CD4-positive, alpha-beta T cell (primary cell): ENCODE measurements at regions not wholly inside any gene's neighbourhood (a gene's known extent, or its start where the extent isn't known, plus 50 kb on each side); places are given as distances from the start of the nearest gene placed in this dataset.

Experiments used
- ATAC-seq: fragments of 200-7000 bp; cut with Tn5 transposase; one replicate; pipeline ENCODE4 v1.10.0; 2022; ENCODE audit warnings: mild to moderate bottlenecking; ENCODE audit not compliant: poor library complexity
- CTCF ChIA-PET: fragments of 350-600 bp; sonication (Branson Sonifier 250); formaldehyde crosslinking; loops from one replicate; lab custom pipeline; 2021; ENCODE audit warnings: antibody characterized with exemption, inconsistent platforms; lab: Charles Lee
- POLR2A ChIA-PET: fragments of 350-600 bp; sonication (Branson Sonifier 250); formaldehyde crosslinking; loops from one replicate; lab custom pipeline; 2021; ENCODE audit warnings: antibody characterized with exemption, inconsistent platforms; lab: Charles Lee
- DNase-seq, 14 experiments: peaks; one replicate each; pipeline ENCODE4 v3.0.0-alpha.2; 2013 to 2020; ENCODE audit warnings: mixed read lengths in 2 of 14
- H3K27ac ChIP-seq, 2 donors: one replicate each; pipeline versions ENCODE4 v1.5.1 to v1.7.0; 2013; ENCODE audit warnings: low read length in 2 of 2, low read depth in 1 of 2, mild to moderate bottlenecking in 1 of 2
- H3K27me3 ChIP-seq, 2 experiments: 1 replicate in 1 of 2; 2 replicates in 1 of 2; pipeline versions ENCODE4 v1.6.1 to v1.7.0; 2013; ENCODE audit warnings: low read length in 2 of 2, control low read depth in 1 of 2, mild to moderate bottlenecking in 1 of 2, moderate library complexity in 1 of 2; ENCODE audit not compliant: insufficient read depth in 2 of 2, control insufficient read depth in 1 of 2
- H3K36me3 ChIP-seq: one replicate; pipeline ENCODE4 v1.6.1; 2013; ENCODE audit warnings: low read length, control low read depth; ENCODE audit not compliant: insufficient read depth
- H3K4me1 ChIP-seq: one replicate; pipeline ENCODE4 v1.6.1; 2013; ENCODE audit warnings: low read length, control low read depth; ENCODE audit not compliant: insufficient read depth
- H3K4me3 ChIP-seq: one replicate; pipeline ENCODE4 v1.5.1; 2013; ENCODE audit warnings: mild to moderate bottlenecking, low read length, moderate library complexity
- H3K9me3 ChIP-seq, 2 experiments: 1 replicate in 1 of 2; 2 replicates in 1 of 2; pipeline versions ENCODE4 v1.6.1 to v1.7.0; 2013; ENCODE audit warnings: low read length in 2 of 2, mild to moderate bottlenecking in 2 of 2, control low read depth in 1 of 2, moderate library complexity in 1 of 2; ENCODE audit not compliant: control insufficient read depth in 1 of 2, insufficient read depth in 1 of 2
- H3K27ac Mint-ChIP-seq: one replicate; pipeline ENCODE4 v1.8.0; 2020; ENCODE audit warnings: mixed read lengths
- H3K27me3 Mint-ChIP-seq: one replicate; pipeline ENCODE4 v1.8.0; 2021; ENCODE audit warnings: mixed read lengths
- H3K36me3 Mint-ChIP-seq: one replicate; pipeline ENCODE4 v1.8.0; 2021; ENCODE audit warnings: low read depth, mixed read lengths
- H3K4me1 Mint-ChIP-seq: one replicate; pipeline ENCODE4 v1.8.0; 2021; ENCODE audit warnings: low read depth, mixed read lengths
- H3K4me3 Mint-ChIP-seq: one replicate; pipeline ENCODE4 v1.8.0; 2020; ENCODE audit warnings: mild to moderate bottlenecking, mixed read lengths
- H3K9me3 Mint-ChIP-seq: one replicate; pipeline ENCODE4 v1.8.0; 2020; ENCODE audit warnings: mixed read lengths
- CTCF ChIP-seq: fragments of 200-600 bp; IDR thresholded peaks from one replicate; pipeline ENCODE4 v1.8.0; 2022; ENCODE audit warnings: antibody characterized with exemption, mild to moderate bottlenecking
- intact Hi-C, 2 experiments: fragments of 100-400 bp; cut with DNase I in 1 of 2; cut with micrococcal nuclease in 1 of 2; formaldehyde crosslinking; loops; one replicate each; pipeline versions ENCODE4 v1.15.1 to v1.9.0; 2023 to 2025; cut with DNase I, micrococcal nuclease

- Mint-ChIP-seq H3K9me3 (no peaks in the 10 kb centered on the region), H3K4me3 (no peak overlapping the region), H3K27me3 (no peaks in the 10 kb centered on the region), H3K4me1 (no peaks in the 10 kb centered on the region), H3K36me3 (no peaks in the 10 kb centered on the region), H3K27ac (no peak overlapping the region)
- ChIA-PET CTCF (no interaction called here), POLR2A (no interaction called here)
- peaks cover 5% of the 10 kb centered on the region for H3K4me1 ChIP-seq
- H3K4me3 ChIP-seq: no peak overlapping the region
- intact Hi-C loops: no loop called here
- no peak overlapping the region for H3K27ac ChIP-seq
- ATAC-seq (no peak), DNase-seq (no peak)
- no peaks in the 10 kb centered on the region for H3K36me3 ChIP-seq
- peaks cover 0 to 5% of the 10 kb centered on the region in 2 experiments for H3K9me3 ChIP-seq
- no peaks in the 10 kb centered on the region for H3K27me3 ChIP-seq
- no peak for TF ChIP-seq CTCF
Measured at GRCh38 chr1:201598396-201598795, 59.5 kb downstream of the NAV1 start.

GRCh38 chr1:201598973-201599372, 60.0 kb downstream of the NAV1 start:
- Mint-ChIP-seq H3K4me1 (no peaks in the 10 kb centered on the region), H3K9me3 (no peaks in the 10 kb centered on the region), H3K4me3 (no peak overlapping the region), H3K27me3 (no peaks in the 10 kb centered on the region), H3K36me3 (no peaks in the 10 kb centered on the region), H3K27ac (no peak overlapping the region)
- intact Hi-C loops: no loop called here
- H3K4me1 ChIP-seq: peaks cover 5% of the 10 kb centered on the region
- peaks cover 0 to 5% of the 10 kb centered on the region in 2 experiments for H3K9me3 ChIP-seq
- no peak overlapping the region for H3K4me3 ChIP-seq
- ChIA-PET POLR2A (no interaction called here), CTCF (no interaction called here)
- ATAC-seq (no peak), DNase-seq (no peak)
- H3K27me3 ChIP-seq: no peaks in the 10 kb centered on the region
- H3K27ac ChIP-seq: no peak overlapping the region
- TF ChIP-seq CTCF: no peak
- H3K36me3 ChIP-seq: no peaks in the 10 kb centered on the region

- ChIA-PET POLR2A (no interaction called here), CTCF (no interaction called here)
- Histone ChIP-seq H3K36me3 (no peaks in the 10 kb centered on the region), H3K27ac (no peak overlapping the region), H3K27me3 (no peaks in the 10 kb centered on the region), H3K9me3 (peaks cover 0 to 5% of the 10 kb centered on the region in 2 experiments), H3K4me1 (peaks cover 5% of the 10 kb centered on the region), H3K4me3 (no peak overlapping the region)
- ATAC-seq (no peak), DNase-seq (no peak)
- Mint-ChIP-seq H3K4me1 (no peaks in the 10 kb centered on the region), H3K27me3 (no peaks in the 10 kb centered on the region), H3K9me3 (no peaks in the 10 kb centered on the region), H3K4me3 (no peak overlapping the region), H3K36me3 (no peaks in the 10 kb centered on the region), H3K27ac (no peak overlapping the region)
- no peak for TF ChIP-seq CTCF
- intact Hi-C loops: no loop called here
Measured at GRCh38 chr1:201599548-201599947, 60.6 kb downstream of the NAV1 start.
